Calu3 (cell line): ENCODE measurements at regions not wholly inside any gene's neighbourhood (a gene's known extent, or its start where the extent isn't known, plus 50 kb on each side); places are given as distances from the start of the nearest gene placed in this dataset.

ENCODE experiments used
- BruUV-seq: library from RNA; stranded (reverse); fragments of 400-500 nt; replicated peaks from 2 replicates; lab custom pipeline; 2021; lab: Mats Ljungman, UMichigan
- CTCF ChIA-PET: fragments of 300-600 bp; sonication (Branson Sonifier 250); formaldehyde crosslinking; loops from one replicate; lab custom pipeline; 2022; ENCODE audit warnings: antibody characterized with exemption; lab: Charles Lee
- DNase-seq: peaks from one replicate; pipeline ENCODE4 v3.0.0; 2022
- H3K27ac Mint-ChIP-seq: one replicate; pipeline ENCODE4 v1.8.0; 2022; ENCODE audit warnings: mixed read lengths; ENCODE audit not compliant: unreplicated experiment
- H3K27me3 Mint-ChIP-seq: one replicate; pipeline ENCODE4 v1.8.0; 2022; ENCODE audit warnings: mixed read lengths; ENCODE audit not compliant: unreplicated experiment
- H3K36me3 Mint-ChIP-seq: one replicate; pipeline ENCODE4 v1.8.0; 2022; ENCODE audit warnings: mild to moderate bottlenecking, moderate library complexity, mixed read lengths; ENCODE audit not compliant: insufficient read depth, unreplicated experiment
- H3K4me1 Mint-ChIP-seq: one replicate; pipeline ENCODE4 v1.8.0; 2022; ENCODE audit warnings: mild to moderate bottlenecking, low read depth, mixed read lengths; ENCODE audit not compliant: unreplicated experiment
- H3K4me3 Mint-ChIP-seq: one replicate; pipeline ENCODE4 v1.8.0; 2022; ENCODE audit warnings: mild to moderate bottlenecking, low read depth, moderate library complexity, mixed read lengths; ENCODE audit not compliant: unreplicated experiment
- H3K9me3 Mint-ChIP-seq: one replicate; pipeline ENCODE4 v1.8.0; 2022; ENCODE audit warnings: low read depth, mixed read lengths; ENCODE audit not compliant: unreplicated experiment
- CTCF ChIP-seq: fragments of 200-600 bp; IDR thresholded peaks from one replicate; pipeline ENCODE4 v1.8.0; 2022; ENCODE audit warnings: antibody characterized with exemption; ENCODE audit not compliant: unreplicated experiment
- intact Hi-C: fragments of 100-400 bp; cut with micrococcal nuclease; formaldehyde crosslinking; loops from one replicate; pipeline ENCODE4 v1.10.0; 2022; ENCODE audit not compliant: unreplicated experiment

DNA sequence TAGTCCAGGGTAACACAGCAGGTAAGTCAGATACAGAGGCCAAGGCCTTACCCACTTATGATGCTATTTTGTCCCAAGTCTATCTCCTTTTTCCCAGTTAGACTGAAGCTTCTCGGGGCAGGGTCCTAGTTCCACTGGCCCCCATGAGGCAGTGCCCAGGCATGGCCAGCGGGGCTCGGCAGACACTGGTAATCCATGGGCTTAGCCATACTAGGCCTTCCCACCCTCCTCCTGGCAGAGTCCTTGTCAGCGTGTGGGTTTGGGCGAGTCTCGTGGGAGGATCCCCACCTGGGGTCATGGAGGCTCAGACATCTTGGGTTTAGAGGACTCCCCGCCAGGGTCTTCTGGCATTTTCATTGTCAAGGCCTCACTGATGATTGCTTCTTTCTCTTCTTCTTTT, 84.7 kb upstream of the BRD7 start:
- peaks cover 100% of the 10 kb centered on the region for H3K27me3 Mint-ChIP-seq
- no peaks in the 10 kb centered on the region for H3K9me3 Mint-ChIP-seq
- no peaks in the 10 kb centered on the region for H3K36me3 Mint-ChIP-seq
- TF ChIP-seq CTCF, result no peak
- H3K4me1 Mint-ChIP-seq, result no peaks in the 10 kb centered on the region
- intact Hi-C loops, result no loop called here
- no TSS peak for BruUV-seq
- DNase-seq, result no peak
- H3K4me3 Mint-ChIP-seq, result no peak overlapping the region
- CTCF ChIA-PET, result no interaction called here
- H3K27ac Mint-ChIP-seq, result no peak overlapping the region

DNA sequence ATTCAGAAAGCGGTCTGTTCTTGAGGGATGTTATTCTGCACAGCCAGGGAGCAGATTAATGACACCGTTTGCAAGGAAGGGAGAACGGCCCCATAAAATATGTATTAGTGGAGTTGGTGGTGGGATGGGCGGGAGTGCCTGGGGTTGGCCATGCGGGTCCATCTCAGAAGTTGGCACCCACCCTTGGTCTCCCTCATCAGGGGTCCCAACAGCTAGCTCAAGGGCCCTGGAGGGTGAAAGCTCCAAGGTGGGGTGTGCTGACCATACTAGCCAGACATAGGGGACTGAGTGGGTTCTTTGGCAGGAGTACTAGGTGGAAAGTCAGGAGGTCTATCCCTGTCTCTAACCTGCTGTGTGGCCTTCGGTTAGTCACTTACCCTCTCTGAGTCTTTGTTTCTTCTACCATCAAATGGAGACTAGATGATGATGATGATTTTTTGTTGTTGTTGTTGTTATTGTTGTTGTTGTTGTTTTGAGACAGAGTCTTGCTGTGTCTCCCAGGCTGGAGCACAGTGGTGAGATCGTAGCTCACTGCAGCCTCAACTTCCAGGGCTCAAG, 83.2 kb upstream of the BRD7 start:
- no peak overlapping the region for H3K27ac Mint-ChIP-seq
- no peaks in the 10 kb centered on the region for H3K36me3 Mint-ChIP-seq
- no peak for TF ChIP-seq CTCF
- no peak for DNase-seq
- H3K4me1 Mint-ChIP-seq, result no peaks in the 10 kb centered on the region
- intact Hi-C loops, result no loop called here
- CTCF ChIA-PET, result interaction anchor here (1.3 kb wide), 1 partner anchor 213 kb away, joined by 4 read pairs; no protein-coding TSS in a partner anchor
- no TSS peak for BruUV-seq
- no peak overlapping the region for H3K4me3 Mint-ChIP-seq
- no peaks in the 10 kb centered on the region for H3K9me3 Mint-ChIP-seq
- peaks cover 100% of the 10 kb centered on the region for H3K27me3 Mint-ChIP-seq

DNA sequence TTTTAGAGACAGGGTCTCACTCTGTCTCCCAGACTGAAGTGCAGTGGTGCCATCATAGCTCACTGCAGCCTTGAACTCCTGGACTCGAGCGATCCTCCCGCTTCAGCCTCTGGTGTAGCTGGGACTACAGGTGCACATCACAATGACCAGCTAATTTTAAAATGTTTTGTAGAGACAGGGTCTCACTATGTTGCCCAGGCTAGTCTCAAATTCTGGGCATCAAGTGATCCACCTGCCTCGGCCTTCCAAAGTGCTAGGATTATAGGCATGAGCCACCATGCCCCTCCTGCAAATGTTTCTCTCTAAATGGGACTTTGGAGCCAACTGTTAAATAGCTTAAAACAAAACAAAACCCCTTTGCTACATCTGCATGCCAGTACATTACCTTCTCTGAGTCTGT, 82.2 kb upstream of the BRD7 start:
- DNase-seq, result no peak
- TF ChIP-seq CTCF, result no peak
- Mint-ChIP-seq H3K4me1 (no peaks in the 10 kb centered on the region), H3K9me3 (no peaks in the 10 kb centered on the region), H3K27ac (no peak overlapping the region), H3K36me3 (no peaks in the 10 kb centered on the region), H3K27me3 (peaks cover 100% of the 10 kb centered on the region), H3K4me3 (no peak overlapping the region)
- no TSS peak for BruUV-seq
- intact Hi-C loops, result no loop called here
- CTCF ChIA-PET, result interaction anchor here (1.3 kb wide), 1 partner anchor 214 kb away, joined by 4 read pairs; no protein-coding TSS in a partner anchor

DNA sequence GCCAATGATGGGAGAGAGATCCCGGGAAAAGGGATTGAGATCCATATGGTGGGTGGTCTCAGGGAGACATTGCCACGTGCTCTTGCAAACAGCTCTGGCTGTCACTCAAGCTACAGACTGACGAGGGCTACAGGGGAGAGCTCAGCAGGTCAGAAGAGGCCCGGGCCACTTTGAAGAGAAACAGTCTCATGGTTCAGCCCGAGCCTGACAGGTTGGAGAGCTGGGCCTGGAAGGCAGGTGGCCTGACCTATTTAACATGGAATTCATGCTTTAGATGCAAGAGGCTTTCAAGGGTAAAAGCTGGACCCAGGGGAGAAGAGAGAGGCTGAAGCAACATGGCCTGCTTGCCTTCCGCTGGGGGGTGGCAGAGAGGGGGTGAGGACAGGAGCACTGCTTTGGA, 81.0 kb upstream of the BRD7 start:
- H3K9me3 Mint-ChIP-seq, result no peaks in the 10 kb centered on the region
- DNase-seq, result no peak
- no peaks in the 10 kb centered on the region for H3K4me1 Mint-ChIP-seq
- H3K36me3 Mint-ChIP-seq, result no peaks in the 10 kb centered on the region
- H3K27me3 Mint-ChIP-seq, result peaks cover 100% of the 10 kb centered on the region
- H3K27ac Mint-ChIP-seq, result no peak overlapping the region
- no peak for TF ChIP-seq CTCF
- CTCF ChIA-PET, result no interaction called here
- no TSS peak for BruUV-seq
- H3K4me3 Mint-ChIP-seq, result no peak overlapping the region
- intact Hi-C loops, result no loop called here
